ACC112 (cell line): ENCODE measurements at regions not wholly inside any gene's neighbourhood (a gene's known extent, or its start where the extent isn't known, plus 50 kb on each side); places are given as distances from the start of the nearest gene placed in this dataset.
"Not testable (repeated sequence)": the region's sequence is repeated elsewhere in the genome, so short reads cannot be mapped to it uniquely, and the experiment has no call there.

Experiments
- H2AFZ ChIP-seq: fragments of 200-600 bp; sonication (generic); one replicate; pipeline ENCODE4 v1.6.0; 2017; ENCODE audit warnings: antibody characterized with exemption, low read length; ENCODE audit not compliant: unreplicated experiment
- H3K27ac ChIP-seq: fragments of 200-600 bp; sonication (generic); 2 replicates; pipeline ENCODE4 v1.5.1; 2014; ENCODE audit warnings: low read depth, mild to moderate bottlenecking, antibody characterized with exemption, low read length, moderate library complexity
- H3K27me3 ChIP-seq: fragments of 200-600 bp; sonication (generic); 2 replicates; pipeline ENCODE4 v1.6.1; 2014; ENCODE audit warnings: mild to moderate bottlenecking, antibody characterized with exemption, low read length, moderate library complexity, mixed read lengths; ENCODE audit not compliant: insufficient read depth
- H3K36me3 ChIP-seq: fragments of 200-600 bp; sonication (generic); 2 replicates; pipeline ENCODE4 v1.6.1; 2016; ENCODE audit warnings: mild to moderate bottlenecking, antibody characterized with exemption, low read length, moderate library complexity, mixed read lengths; ENCODE audit not compliant: insufficient read depth
- H3K4me1 ChIP-seq: fragments of 200-600 bp; sonication (generic); one replicate; pipeline ENCODE4 v1.6.1; 2016; ENCODE audit warnings: low read length, mixed read lengths; ENCODE audit not compliant: insufficient read depth, unreplicated experiment, control insufficient read depth
- H3K4me3 ChIP-seq: fragments of 200-600 bp; sonication (generic); 2 replicates; pipeline ENCODE4 v1.5.1; 2014; ENCODE audit warnings: mild to moderate bottlenecking, low read depth, low read length
- H3K79me2 ChIP-seq: fragments of 200-600 bp; sonication (generic); one replicate; pipeline ENCODE4 v1.6.0; 2016; ENCODE audit warnings: low read length; ENCODE audit not compliant: control insufficient read depth, unreplicated experiment, insufficient read depth

- H3K27ac ChIP-seq, H3K27me3 ChIP-seq, H3K4me1 ChIP-seq, H3K4me3 ChIP-seq, H3K36me3 ChIP-seq, H2AFZ ChIP-seq, H3K79me2 ChIP-seq: not testable (repeated sequence)
Measured at GRCh38 chr15:77872521-77873425, 204.7 kb downstream of the TBC1D2B start.

GRCh38 chr15:77871852-77872371 lies 205.6 kb downstream of the TBC1D2B start:
- H3K4me1 ChIP-seq: no peaks in the 10 kb centered on the region
- no peaks in the 10 kb centered on the region for H3K79me2 ChIP-seq
- no peaks in the 10 kb centered on the region for H3K36me3 ChIP-seq
- H3K27ac ChIP-seq: no peak overlapping the region
- H2AFZ ChIP-seq: no peak overlapping the region
- no peaks in the 10 kb centered on the region for H3K27me3 ChIP-seq
- H3K4me3 ChIP-seq: no peak overlapping the region

DNA sequence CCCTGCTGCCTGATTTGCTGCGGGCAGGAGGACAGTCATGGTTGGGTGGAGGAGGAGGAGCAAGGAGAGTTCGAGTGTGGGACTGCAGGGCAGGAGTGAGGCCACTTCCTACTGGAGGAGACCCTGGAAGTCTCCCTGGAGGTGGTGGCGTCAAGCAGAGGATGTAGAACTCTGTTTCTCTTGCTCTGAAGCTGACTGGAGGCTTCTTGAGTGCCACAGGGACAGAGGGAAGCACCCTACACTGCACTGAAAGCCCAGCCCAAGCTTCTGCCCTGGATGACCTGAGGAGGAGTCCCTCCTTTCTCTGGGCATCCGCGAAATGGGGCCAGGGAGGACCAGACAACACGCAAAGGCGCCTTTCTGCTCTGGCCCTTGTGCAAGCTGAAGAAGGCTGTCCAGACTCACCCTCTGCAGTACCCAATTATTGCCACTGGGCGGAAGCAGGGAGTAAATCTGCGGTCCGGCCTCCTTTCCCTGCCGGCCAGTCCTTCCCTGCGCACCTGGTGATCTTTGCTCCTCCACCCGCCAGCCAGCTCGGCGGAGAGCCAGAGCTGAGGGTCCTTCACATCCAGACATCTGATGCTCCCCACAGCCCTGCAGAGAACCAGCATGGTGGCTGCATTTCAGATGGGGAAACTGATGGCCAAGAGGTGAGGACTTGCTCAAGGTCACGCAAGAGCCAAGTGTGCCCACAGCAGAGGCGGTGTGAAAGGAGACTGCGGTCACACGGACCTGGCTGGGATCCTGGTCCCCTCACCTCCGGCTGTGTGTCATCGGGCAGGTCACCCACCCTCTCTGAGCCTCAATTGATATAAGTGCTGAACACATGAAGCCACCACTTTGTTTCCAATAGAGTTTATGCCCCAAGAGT lies 207.1 kb downstream of the TBC1D2B start:
- Histone ChIP-seq H3K27ac (no peak overlapping the region), H3K79me2 (no peaks in the 10 kb centered on the region), H3K27me3 (no peaks in the 10 kb centered on the region), H3K36me3 (no peaks in the 10 kb centered on the region), H3K4me3 (no peak overlapping the region), H2AFZ (no peak overlapping the region), H3K4me1 (no peaks in the 10 kb centered on the region)

DNA sequence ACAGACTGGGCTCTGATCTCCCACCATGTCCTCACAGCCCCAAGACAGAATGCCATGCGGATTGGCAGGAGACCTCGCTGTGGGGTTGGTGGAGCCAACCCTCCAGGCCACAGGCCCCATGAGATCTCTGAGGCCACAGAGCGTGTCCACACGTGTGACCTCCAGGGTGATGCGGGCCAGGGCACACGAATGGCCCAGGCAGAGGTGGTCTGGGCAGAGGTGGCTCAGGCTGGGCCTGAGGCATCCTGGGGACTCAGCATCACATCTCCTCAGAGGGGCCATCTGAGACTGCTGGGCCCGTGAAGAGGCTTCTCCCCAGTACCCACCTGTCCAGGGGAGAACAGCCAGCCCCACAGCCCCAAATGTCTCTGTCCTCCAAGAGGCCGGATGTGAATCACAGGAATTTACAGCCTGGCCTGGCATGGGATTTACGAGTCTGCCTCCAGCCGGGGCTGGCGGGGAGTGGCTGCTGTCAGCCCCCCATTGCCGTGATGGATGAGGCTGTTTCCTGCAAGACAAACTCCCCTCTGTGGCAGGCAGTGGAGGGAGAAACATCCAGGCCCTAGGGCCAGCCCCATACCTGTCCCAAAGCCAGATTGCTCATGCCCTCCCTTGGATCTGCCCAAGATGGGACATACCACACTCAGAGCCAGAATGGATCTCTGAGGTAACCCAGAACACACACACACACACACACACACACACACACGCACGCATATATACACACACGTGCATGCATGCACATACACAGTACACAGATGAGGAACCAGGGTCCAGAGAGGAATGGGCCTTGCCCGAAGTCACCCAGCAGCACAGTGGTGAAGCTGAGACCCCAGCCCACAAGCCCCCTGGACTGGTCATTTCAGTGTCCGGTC lies 208.3 kb downstream of the TBC1D2B start:
- Histone ChIP-seq H3K36me3 (no peaks in the 10 kb centered on the region), H3K27ac (no peak overlapping the region), H3K4me3 (no peak overlapping the region), H3K79me2 (no peaks in the 10 kb centered on the region), H3K4me1 (no peaks in the 10 kb centered on the region), H2AFZ (no peak overlapping the region), H3K27me3 (no peaks in the 10 kb centered on the region)

- H3K36me3 ChIP-seq, H2AFZ ChIP-seq, H3K79me2 ChIP-seq, H3K27ac ChIP-seq, H3K27me3 ChIP-seq, H3K4me1 ChIP-seq, H3K4me3 ChIP-seq: not testable (repeated sequence)
Measured at GRCh38 chr15:77868048-77868629, 209.4 kb downstream of the TBC1D2B start.

GRCh38 chr15:77867266-77868047 lies 210.1 kb downstream of the TBC1D2B start:
- Histone ChIP-seq H3K4me1 (no peaks in the 10 kb centered on the region), H3K79me2 (no peaks in the 10 kb centered on the region), H3K36me3 (no peaks in the 10 kb centered on the region), H3K27me3 (no peaks in the 10 kb centered on the region), H2AFZ (no peak overlapping the region), H3K4me3 (no peak overlapping the region), H3K27ac (no peak overlapping the region)

- Histone ChIP-seq H3K27me3 (no peaks in the 10 kb centered on the region), H3K36me3 (no peaks in the 10 kb centered on the region), H3K4me3 (no peak overlapping the region)
Measured at GRCh38 chr15:77866596-77867125, 210.8 kb downstream of the TBC1D2B start.

DNA sequence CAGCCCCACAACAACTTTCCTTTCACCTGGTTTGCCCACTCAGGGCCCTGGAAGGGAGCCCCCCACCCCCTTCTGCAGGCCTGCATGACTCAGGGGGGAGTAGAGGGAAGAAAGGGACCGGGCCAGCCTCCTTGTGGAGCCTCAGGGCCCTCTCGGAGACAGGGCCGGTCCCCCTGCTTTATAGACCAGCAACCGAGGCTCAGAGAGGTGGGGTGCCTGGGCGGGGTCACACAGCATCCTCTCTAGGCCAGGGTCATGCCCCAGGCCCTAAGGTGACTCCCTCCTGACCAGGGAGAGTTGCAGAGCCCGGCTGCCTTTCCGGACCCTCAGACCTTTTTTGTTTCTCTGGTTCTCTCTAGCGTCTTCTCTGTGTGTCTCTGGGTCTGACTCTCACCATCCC lies 211.3 kb downstream of the TBC1D2B start:
- H3K27ac ChIP-seq: no peak overlapping the region
- H3K36me3 ChIP-seq: no peaks in the 10 kb centered on the region
- H2AFZ ChIP-seq: no peak overlapping the region
- no peaks in the 10 kb centered on the region for H3K79me2 ChIP-seq
- no peak overlapping the region for H3K4me3 ChIP-seq
- H3K4me1 ChIP-seq: no peaks in the 10 kb centered on the region
- H3K27me3 ChIP-seq: no peaks in the 10 kb centered on the region

More at GRCh38 chr15:77866596-77867125, 210.8 kb downstream of the TBC1D2B start:
- H3K27ac ChIP-seq: no peak overlapping the region
- H2AFZ ChIP-seq: no peak overlapping the region
- no peaks in the 10 kb centered on the region for H3K4me1 ChIP-seq
- no peaks in the 10 kb centered on the region for H3K79me2 ChIP-seq

GRCh38 chr15:77865701-77866100 lies 211.8 kb downstream of the TBC1D2B start:
- H3K27ac ChIP-seq: no peak overlapping the region
- H3K79me2 ChIP-seq: no peaks in the 10 kb centered on the region
- H3K36me3 ChIP-seq: no peaks in the 10 kb centered on the region
- no peaks in the 10 kb centered on the region for H3K4me1 ChIP-seq
- H3K4me3 ChIP-seq: no peak overlapping the region
- H3K27me3 ChIP-seq: no peaks in the 10 kb centered on the region
- no peak overlapping the region for H2AFZ ChIP-seq
